NOMO-1 treated with dmso at 0.1 percent for 144 hours (cell line): ENCODE measurements at regions not wholly inside any gene's neighbourhood (a gene's known extent, or its start where the extent isn't known, plus 50 kb on each side); places are given as distances from the start of the nearest gene placed in this dataset.
"Not testable (repeated sequence)": the region's sequence is repeated elsewhere in the genome, so short reads cannot be mapped to it uniquely, and the experiment has no call there.

Source experiments
- DNase-seq: peaks from one replicate; lab custom pipeline; 2025; ENCODE audit not compliant: unreplicated experiment; lab: John Stamatoyannopoulos, UW

- not testable (repeated sequence) for DNase-seq
These were observed 186.4 kb downstream of the LAT start for GRCh38 chr16:29171296-29171695.

DNA sequence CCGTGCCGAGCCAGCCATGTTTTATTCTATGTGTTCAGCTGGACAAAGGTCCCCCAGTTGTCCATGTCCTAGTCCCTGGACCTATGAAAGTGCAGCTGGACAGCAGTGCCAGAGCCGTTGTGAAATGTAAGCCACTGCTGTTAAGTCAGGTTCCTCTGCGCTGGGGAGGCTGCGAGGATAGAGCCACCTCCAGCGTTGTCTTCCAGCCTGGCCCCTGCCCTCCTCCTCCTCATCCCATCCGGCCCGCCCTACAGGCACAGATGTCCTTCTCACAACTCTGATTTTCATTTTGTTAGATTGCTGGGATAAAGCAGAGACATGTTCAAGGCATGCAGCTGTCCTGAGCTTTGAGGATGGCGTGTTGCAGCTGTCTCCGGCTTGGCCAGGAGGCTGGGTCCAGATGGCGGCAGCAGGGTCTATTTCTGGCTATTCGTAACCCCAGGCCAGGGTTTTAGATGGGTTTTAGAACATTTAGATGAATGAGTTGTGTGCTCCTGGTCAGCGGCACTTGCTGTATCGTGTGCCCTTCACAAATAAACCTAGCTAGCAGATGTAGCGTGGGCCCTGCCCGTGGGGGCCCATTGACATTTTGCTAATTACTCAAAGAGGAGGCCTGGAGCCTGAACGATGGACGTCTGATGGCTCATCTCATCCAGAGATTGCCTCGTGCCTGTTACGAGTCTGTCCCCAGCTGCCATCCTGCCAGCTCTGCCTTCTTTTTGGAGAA, 185.7 kb downstream of the LAT start:
- not testable (repeated sequence) for DNase-seq

- not testable (repeated sequence) for DNase-seq
These were observed 184.6 kb downstream of the LAT start for GRCh38 chr16:29169295-29169994.

GRCh38 chr16:29168515-29169259, 183.8 kb downstream of the LAT start:
- not testable (repeated sequence) for DNase-seq

GRCh38 chr16:29164442-29165089, 179.7 kb downstream of the LAT start:
- DNase-seq, result not testable (repeated sequence)

GRCh38 chr16:29160171-29160570, 175.3 kb downstream of the LAT start:
- not testable (repeated sequence) for DNase-seq

GRCh38 chr16:29159603-29160002, 174.8 kb downstream of the LAT start:
- DNase-seq, result not testable (repeated sequence)

DNA sequence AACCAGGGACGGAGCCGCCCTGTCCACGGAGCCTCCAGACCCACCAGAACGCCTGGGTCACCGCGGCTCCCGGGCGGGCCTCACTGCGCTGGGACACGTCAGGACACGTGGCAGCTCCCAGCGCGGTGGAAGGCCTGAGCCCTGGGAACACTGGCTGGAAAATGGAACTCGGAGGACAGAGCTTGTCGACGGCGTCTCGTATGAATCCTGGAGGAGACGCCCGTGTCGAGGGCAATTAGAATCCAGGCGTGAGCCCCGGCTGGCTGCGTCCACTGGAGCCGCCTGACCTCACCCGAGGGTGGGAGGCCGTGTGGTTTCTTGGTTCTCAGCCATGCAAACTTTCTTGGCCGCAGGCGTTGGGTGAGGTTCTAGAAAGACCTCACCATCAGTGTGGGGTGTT, 173.9 kb downstream of the LAT start:
- DNase-seq, result no peak

GRCh38 chr16:29158031-29158784, 173.4 kb downstream of the LAT start:
- not testable (repeated sequence) for DNase-seq

DNA sequence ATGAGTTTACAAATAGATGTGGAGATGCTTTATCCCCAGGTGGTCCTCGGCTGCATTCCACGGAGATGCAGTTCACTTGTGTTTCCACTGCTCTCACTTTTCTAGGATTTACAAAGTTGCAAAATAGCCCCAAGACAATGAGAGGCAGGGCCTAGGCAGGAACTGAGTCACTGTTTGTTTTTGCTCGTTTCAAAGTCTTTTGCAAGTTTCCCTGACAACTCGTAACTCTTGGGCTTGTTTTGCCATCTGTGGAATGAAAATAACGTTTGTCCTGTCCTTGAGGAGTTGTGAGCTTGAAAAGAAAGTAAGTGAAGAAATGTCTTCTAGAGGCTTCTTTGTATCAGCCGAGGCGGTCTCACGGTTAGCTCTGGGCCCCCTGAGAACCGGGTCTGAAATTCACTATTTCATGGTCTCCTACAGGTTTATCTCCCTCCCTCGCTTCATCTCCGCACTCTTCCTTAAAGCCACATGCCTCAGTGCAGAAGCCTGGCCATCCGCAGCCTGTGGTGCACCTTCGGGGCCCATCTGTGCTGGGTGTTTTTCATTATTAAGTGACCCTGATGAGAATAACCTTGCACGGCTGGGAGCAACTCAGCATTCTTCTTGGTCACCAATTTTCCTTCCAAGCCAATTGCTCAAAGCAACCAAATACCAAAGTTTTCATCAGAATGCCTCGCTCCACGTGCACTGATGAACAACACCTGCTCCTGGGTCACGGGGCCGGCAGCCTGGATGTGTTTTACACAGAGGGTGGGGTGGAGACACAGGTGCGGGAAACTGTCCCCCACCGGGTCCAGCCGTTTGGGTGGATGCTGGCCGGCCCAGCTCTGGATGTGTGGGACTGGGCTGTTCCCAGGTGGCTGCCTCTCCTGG, 172.4 kb downstream of the LAT start:
- DNase-seq, result peak; percentile 80

- no peak for DNase-seq
These were observed 171.7 kb downstream of the LAT start for GRCh38 chr16:29156511-29156910.

DNA sequence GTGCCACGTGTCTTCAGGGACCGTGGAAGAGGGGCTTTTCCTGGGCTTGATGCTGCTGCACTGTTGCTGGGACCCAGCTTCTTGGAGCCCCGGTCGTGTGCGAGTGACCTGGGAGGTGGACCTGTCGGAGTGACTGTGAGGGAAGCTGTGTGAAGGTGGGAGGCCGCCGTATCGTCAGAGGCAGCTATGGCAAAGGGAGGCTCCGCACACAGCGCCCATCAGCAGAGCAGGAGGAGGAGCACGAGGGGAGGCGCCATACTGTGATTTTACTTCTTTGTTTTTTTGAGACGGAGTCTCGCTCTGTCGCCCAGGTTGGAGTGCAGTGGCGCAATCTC, 171.0 kb downstream of the LAT start:
- not testable (repeated sequence) for DNase-seq

DNA sequence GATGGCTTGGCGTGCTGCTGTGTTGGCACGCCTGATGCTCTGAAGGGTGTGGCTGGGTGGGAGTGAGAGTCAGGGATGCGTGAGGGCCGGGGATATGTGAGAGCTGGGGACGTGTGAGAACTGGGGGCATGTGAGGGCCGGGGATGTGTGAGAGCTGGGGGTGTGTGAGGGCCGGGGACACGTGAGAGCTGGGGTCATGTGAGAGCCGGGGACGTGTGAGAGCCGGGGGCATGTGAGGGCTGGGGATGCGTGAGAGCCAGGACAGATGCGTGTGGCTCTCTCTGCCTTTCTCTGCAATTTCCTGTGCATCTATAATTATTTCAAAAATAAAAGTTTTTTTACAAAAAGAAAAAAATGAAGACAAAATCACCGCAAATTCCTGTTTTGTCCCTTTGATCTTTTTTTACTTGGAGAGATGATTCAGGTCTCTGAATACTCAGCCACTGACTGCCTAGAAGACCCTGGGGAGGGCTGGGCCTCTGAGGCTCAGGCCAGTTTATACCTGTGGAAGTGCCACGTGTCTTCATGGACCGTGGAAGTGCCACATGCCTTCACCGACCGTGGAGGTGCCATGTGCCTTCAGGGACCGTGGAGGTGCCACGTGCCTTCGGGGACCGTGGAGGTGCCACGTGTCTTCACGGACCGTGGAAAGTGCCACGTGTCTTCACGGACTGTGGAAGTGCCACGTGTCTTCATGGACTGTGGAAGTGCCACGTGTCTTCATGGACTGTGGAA, 170.4 kb downstream of the LAT start:
- DNase-seq, result not testable (repeated sequence)

GRCh38 chr16:29154676-29155121, 169.8 kb downstream of the LAT start:
- no peak for DNase-seq

- no peak for DNase-seq
These were observed 169.2 kb downstream of the LAT start for GRCh38 chr16:29154088-29154487.

DNA sequence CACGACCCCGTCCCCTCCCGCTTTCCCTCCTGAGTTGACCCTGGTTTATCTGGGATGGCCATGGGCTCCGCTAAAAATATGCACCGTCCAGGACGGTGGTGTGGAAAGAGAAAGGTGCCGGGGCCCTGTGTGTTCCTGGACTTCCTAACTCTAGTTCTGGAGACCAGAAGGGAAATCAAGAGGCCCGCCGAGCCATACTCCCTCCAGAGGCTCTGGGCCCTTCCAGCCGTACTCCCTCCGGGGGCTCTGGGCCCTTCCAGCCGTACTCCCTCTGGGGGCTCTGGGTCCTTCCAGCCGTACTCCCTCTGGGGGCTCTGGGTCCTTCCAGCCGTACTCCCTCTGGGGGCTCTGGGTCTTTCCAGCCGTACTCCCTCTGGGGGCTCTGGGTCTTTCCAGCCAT, 168.5 kb downstream of the LAT start:
- not testable (repeated sequence) for DNase-seq

GRCh38 chr16:29152544-29153031, 167.7 kb downstream of the LAT start:
- DNase-seq, result not testable (repeated sequence)

DNA sequence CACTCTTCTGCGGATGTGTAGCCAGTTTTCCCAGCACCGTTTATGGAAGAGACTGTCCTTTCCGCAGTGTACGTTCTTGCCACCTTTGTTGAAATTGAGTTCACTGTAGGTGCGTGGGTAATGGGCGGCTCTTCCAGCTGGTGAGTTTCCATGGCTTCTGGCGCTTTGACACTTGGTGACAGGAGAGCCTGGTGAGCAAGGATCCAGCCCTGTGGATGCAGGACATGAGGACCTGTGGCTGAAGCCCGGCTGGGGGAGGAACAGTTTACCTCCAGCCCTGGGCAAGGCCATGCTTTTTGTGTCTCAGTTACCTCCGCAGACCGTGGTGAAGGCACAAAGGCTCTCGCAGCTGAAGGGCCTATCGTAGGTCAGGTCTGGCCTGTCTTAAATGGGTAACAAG, 166.5 kb downstream of the LAT start:
- no peak for DNase-seq

- not testable (repeated sequence) for DNase-seq
These were observed 165.1 kb downstream of the LAT start for GRCh38 chr16:29149912-29150311.
